ENCODE measurements at regions not wholly inside any gene's neighbourhood (a gene's known extent, or its start where the extent isn't known, plus 50 kb on each side); places are given as distances from the start of the nearest gene placed in this dataset.

- no peaks in the 10 kb centered on the region for H3K36me3 ChIP-seq (replicated peaks; ENCODE audit: insufficient read depth, low read depth)
- no peak overlapping the region for H3K4me2 ChIP-seq
- no peaks in the 10 kb centered on the region for H3K9me2 ChIP-seq (replicated peaks; ENCODE audit: insufficient read depth)
- TF ChIP-seq CTCF (IDR thresholded peaks at IDR 0.05; ENCODE audit: poor library complexity) (no peak), EZH2phosphoT487 (IDR thresholded peaks at IDR 0.05; ENCODE audit: low read depth, severe bottlenecking, unreplicated experiment) (no peak), EZH2 (IDR thresholded peaks at IDR 0.05; ENCODE audit: borderline replicate concordance) (no peak)
- H2AFZ ChIP-seq: no peak overlapping the region
- no peaks in the 10 kb centered on the region for H3K4me1 ChIP-seq (ENCODE audit: insufficient read depth)
- whole genome bisulfite sequencing (ENCODE audit: low lambda C conversion rate, missing lambda C conversion rate): 55% methylated on average over 13 of the region's 13 CpGs
- no peak overlapping the region for H3K27ac ChIP-seq
- no peaks in the 10 kb centered on the region for H3K79me2 ChIP-seq
- no peaks in the 10 kb centered on the region for H3K9me3 ChIP-seq (ENCODE audit: low read depth)
- DNase-seq (ENCODE audit: low spot score): peak; percentile 13
- H3K27me3 ChIP-seq: no peaks in the 10 kb centered on the region
- no peak overlapping the region for H3K4me3 ChIP-seq
- H4K20me1 ChIP-seq (ENCODE audit: insufficient read depth, poor library complexity, severe bottlenecking): no peaks in the 10 kb centered on the region
Measured at GRCh38 chr12:89098441-89099112, 253.7 kb downstream of the DUSP6 start.

GRCh38 chr12:89092297-89092696 lies 260.0 kb downstream of the DUSP6 start:
- no peaks in the 10 kb centered on the region for H3K79me2 ChIP-seq
- no peaks in the 10 kb centered on the region for H3K9me2 ChIP-seq (replicated peaks; ENCODE audit: insufficient read depth)
- no peak for DNase-seq (ENCODE audit: low spot score)
- no peak overlapping the region for H3K4me2 ChIP-seq
- 100% methylated on average over 2 of the region's 2 CpGs for WGBS (ENCODE audit: low lambda C conversion rate, missing lambda C conversion rate)
- H3K27ac ChIP-seq: no peak overlapping the region
- no peaks in the 10 kb centered on the region for H4K20me1 ChIP-seq (ENCODE audit: insufficient read depth, poor library complexity, severe bottlenecking)
- no peak overlapping the region for H3K4me3 ChIP-seq
- no peaks in the 10 kb centered on the region for H3K36me3 ChIP-seq (replicated peaks; ENCODE audit: insufficient read depth, low read depth)
- H3K4me1 ChIP-seq (ENCODE audit: insufficient read depth): no peaks in the 10 kb centered on the region
- TF ChIP-seq EZH2 (IDR thresholded peaks at IDR 0.05; ENCODE audit: borderline replicate concordance) (no peak), CTCF (IDR thresholded peaks at IDR 0.05; ENCODE audit: poor library complexity) (no peak), EZH2phosphoT487 (IDR thresholded peaks at IDR 0.05; ENCODE audit: low read depth, severe bottlenecking, unreplicated experiment) (no peak)
- no peaks in the 10 kb centered on the region for H3K27me3 ChIP-seq
- no peaks in the 10 kb centered on the region for H3K9me3 ChIP-seq (ENCODE audit: low read depth)
- no peak overlapping the region for H2AFZ ChIP-seq

GRCh38 chr12:89091293-89091841 lies 260.9 kb downstream of the DUSP6 start:
- H3K9me3 ChIP-seq (ENCODE audit: low read depth): no peaks in the 10 kb centered on the region
- no peaks in the 10 kb centered on the region for H4K20me1 ChIP-seq (ENCODE audit: insufficient read depth, poor library complexity, severe bottlenecking)
- 72% methylated on average over 1 of the region's 1 CpG for WGBS (ENCODE audit: low lambda C conversion rate, missing lambda C conversion rate)
- H3K27me3 ChIP-seq: no peaks in the 10 kb centered on the region
- DNase-seq (ENCODE audit: low spot score): no peak
- no peak overlapping the region for H3K4me2 ChIP-seq
- no peaks in the 10 kb centered on the region for H3K9me2 ChIP-seq (replicated peaks; ENCODE audit: insufficient read depth)
- no peaks in the 10 kb centered on the region for H3K79me2 ChIP-seq
- TF ChIP-seq EZH2 (IDR thresholded peaks at IDR 0.05; ENCODE audit: borderline replicate concordance): no peak
- no peak for TF ChIP-seq EZH2phosphoT487 (IDR thresholded peaks at IDR 0.05; ENCODE audit: low read depth, severe bottlenecking, unreplicated experiment)
- TF ChIP-seq CTCF (IDR thresholded peaks at IDR 0.05; ENCODE audit: poor library complexity): no peak
- H3K4me1 ChIP-seq (ENCODE audit: insufficient read depth): no peaks in the 10 kb centered on the region
- H3K36me3 ChIP-seq (replicated peaks; ENCODE audit: insufficient read depth, low read depth): no peaks in the 10 kb centered on the region
- no peak overlapping the region for H2AFZ ChIP-seq
- H3K4me3 ChIP-seq: no peak overlapping the region
- no peak overlapping the region for H3K27ac ChIP-seq

Data from hepatocyte (in vitro differentiated cells).